AG09309 (cell line): ENCODE measurements at regions not wholly inside any gene's neighbourhood (a gene's known extent, or its start where the extent isn't known, plus 50 kb on each side); places are given as distances from the start of the nearest gene placed in this dataset.
A peak's percentile ranks its signal among the peaks of the same experiment; 100 is the strongest.

Source experiments
- DNase-seq: peaks from one replicate; pipeline ENCODE4 v3.0.0-alpha.2; 2010; ENCODE audit warnings: low read depth
- H3K4me3 ChIP-seq: 2 replicates; pipeline ENCODE4 v1.5.1; 2011; ENCODE audit warnings: mild to moderate bottlenecking, low read depth, low read length, moderate library complexity; ENCODE audit not compliant: control insufficient read depth
- CTCF ChIP-seq: IDR thresholded peaks from 2 replicates; pipeline ENCODE4 v1.5.1; 2011; ENCODE audit warnings: mild to moderate bottlenecking, low read depth, low read length, inconsistent platforms; ENCODE audit not compliant: insufficient read depth, control insufficient read depth; ENCODE audit errors: missing control alignments

GRCh38 chr1:173420330-173420806 lies 56.8 kb upstream of the PRDX6 start:
- TF ChIP-seq CTCF = peak; percentile 77
- H3K4me3 ChIP-seq = no peak overlapping the region
- no peak for DNase-seq

GRCh38 chr1:173421286-173421685 lies 55.8 kb upstream of the PRDX6 start:
- no peak overlapping the region for H3K4me3 ChIP-seq
- DNase-seq = no peak
- no peak for TF ChIP-seq CTCF

GRCh38 chr1:173421789-173422188 lies 55.3 kb upstream of the PRDX6 start:
- DNase-seq = no peak
- TF ChIP-seq CTCF = no peak

GRCh38 chr1:173422456-173422976 lies 54.6 kb upstream of the PRDX6 start:
- no peak for DNase-seq
- TF ChIP-seq CTCF = no peak
- H3K4me3 ChIP-seq = no peak overlapping the region

More at GRCh38 chr1:173421789-173422188, 55.3 kb upstream of the PRDX6 start:
- no peak overlapping the region for H3K4me3 ChIP-seq

- H3K4me3 ChIP-seq = no peak overlapping the region
- no peak for TF ChIP-seq CTCF
- DNase-seq = no peak
Measured at GRCh38 chr1:173423291-173423690, 53.8 kb upstream of the PRDX6 start.

- no peak overlapping the region for H3K4me3 ChIP-seq
- no peak for TF ChIP-seq CTCF
- DNase-seq = no peak
Measured at GRCh38 chr1:173424143-173424542, 53.0 kb upstream of the PRDX6 start.
